Activated CD4-positive, alpha-beta T cell treated with anti-CD3 and anti-CD28 coated beads, Interleukin-2, amount 50 U/mL, for 48 hours (primary cell): ENCODE measurements at regions not wholly inside any gene's neighbourhood (a gene's known extent, or its start where the extent isn't known, plus 50 kb on each side); places are given as distances from the start of the nearest gene placed in this dataset.
"Not testable (repeated sequence)": the region's sequence is repeated elsewhere in the genome, so short reads cannot be mapped to it uniquely, and the experiment has no call there.

ENCODE experiments used
- DNase-seq, 2 experiments: peaks; one replicate each; pipeline ENCODE4 v3.0.0-alpha.2; 2020

GRCh38 chr9:28365020-28365640 is 791.8 kb upstream of the C9orf72 start:
- DNase-seq: no peak

DNA sequence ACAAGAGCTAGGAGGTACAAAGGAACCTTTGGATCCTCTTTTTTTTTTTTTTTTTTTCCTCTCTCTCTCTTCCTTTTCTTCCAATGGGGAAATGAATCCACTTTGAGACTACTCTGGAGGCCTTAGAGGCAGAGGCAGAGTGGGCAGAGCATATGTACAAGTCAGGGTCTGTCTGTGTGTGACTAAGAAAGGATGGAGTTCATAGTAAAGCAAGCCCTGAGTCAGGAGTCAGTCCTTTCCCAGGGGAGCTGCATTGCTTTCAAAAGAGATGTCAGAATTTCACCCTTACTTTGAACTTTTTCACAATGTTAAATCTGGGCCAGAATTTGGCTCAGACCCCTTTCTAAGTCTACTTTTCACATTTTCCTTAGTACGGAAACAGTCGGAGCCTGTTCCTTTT is 792.4 kb upstream of the C9orf72 start:
- DNase-seq: no peak

GRCh38 chr9:28378231-28378630 is 805.0 kb upstream of the C9orf72 start:
- DNase-seq: no peak

DNA sequence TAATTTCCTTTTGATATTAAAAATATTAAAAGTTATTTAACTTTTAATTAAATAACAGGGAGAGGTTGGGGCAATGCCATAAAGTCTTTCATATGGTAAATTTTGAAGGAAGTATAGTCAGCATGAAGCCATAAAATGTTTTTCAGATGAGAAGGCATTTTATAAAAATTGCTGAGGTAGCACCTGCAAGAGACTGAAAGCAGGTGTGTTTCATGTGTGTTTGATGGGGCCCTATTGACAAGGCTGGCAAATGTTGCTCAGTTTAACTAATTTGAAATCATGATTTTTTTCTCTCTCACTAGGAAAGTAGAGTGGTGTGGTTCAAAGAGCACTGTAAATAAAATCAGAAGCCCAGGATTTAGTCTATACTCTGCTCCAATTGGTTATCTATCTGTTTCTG is 805.8 kb upstream of the C9orf72 start:
- no peak for DNase-seq

DNA sequence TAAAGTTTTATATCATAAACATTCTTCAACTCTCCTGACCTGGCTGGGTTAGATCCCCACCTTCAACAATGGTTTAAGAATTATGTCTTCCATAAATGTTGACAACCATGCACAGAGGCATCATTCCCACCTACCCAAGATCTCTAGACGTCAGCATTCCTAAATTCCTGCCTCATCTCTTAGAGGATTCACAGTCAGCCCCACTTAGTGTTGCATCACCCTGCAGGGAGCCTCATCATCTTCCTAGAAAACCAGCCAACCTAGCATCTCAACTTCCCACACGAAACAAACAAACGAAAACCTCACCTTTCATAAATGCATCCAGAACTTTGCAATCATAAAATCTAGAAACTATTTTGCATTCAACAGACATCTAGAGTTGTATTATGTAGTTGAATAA is 816.1 kb upstream of the C9orf72 start:
- DNase-seq: no peak

- DNase-seq: no peak
Measured at GRCh38 chr9:28394774-28395173, 821.5 kb upstream of the C9orf72 start.

GRCh38 chr9:28396058-28396457 is 822.8 kb upstream of the C9orf72 start:
- no peak for DNase-seq

DNA sequence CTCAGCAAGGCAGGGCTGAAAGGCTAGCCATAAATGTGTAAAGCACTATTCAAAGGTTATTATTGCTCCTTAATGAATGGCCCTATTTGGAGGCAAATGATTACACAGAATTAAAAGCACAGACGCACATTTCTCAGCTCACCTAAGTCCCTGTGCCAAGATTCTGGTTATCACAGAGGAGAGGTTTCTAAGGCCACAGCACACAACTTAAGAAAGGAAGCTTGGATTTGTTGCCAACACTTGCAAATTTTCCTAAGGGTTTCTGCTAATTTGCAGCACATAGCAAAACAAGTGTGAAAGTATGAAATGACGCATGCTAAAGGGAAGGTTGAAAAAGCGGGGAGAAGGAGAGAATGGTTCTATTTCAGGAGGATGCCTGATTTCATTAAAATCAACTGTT is 834.1 kb upstream of the C9orf72 start:
- DNase-seq: no peak

- DNase-seq: no peak
Measured at GRCh38 chr9:28409919-28410318, 836.6 kb upstream of the C9orf72 start.

- DNase-seq: no peak
Measured at GRCh38 chr9:28410411-28410810, 837.1 kb upstream of the C9orf72 start.

- DNase-seq: no peak
Measured at GRCh38 chr9:28413471-28413870, 840.2 kb upstream of the C9orf72 start.

- DNase-seq: no peak
Measured at GRCh38 chr9:28423255-28423654, 850.0 kb upstream of the C9orf72 start.

DNA sequence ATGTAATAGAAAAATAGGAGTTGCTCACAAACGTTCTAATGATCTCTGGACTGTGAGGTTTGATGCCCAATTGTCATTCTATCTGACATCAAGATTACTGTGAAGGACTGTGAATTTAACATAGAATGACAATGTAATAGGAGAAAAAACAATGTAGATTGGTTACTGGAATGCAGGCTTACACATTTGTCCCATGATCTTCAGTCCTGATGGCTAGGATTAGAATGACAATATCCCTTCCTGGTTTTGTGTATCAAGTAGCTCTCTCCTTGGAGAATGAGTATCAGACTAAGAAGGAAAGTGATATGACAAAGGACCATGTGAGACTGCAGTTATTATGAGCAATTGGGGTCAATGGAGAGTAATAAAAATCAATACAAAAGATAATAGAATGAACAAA is 862.2 kb upstream of the C9orf72 start:
- DNase-seq: no peak

DNA sequence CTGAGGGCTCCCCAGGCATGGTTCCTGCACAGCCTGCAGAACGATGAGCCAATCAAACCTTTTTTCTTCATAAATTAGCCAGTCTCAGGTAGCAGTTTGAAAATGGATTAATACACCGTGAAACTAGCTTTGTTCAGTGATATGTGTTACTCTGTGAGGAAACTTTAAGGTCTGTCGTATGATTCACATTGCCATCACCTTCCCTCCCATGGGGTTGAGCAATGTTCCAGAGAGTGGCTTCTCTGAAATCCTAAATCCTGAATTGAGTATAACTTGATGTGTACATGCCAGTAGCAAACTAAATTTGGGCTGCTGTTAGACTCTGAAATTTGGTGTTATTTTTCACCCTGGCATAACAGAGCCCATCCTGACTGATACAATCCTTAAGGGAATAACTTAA is 866.4 kb upstream of the C9orf72 start:
- DNase-seq: no peak

- DNase-seq: no peak
Measured at GRCh38 chr9:28443461-28443860, 870.2 kb upstream of the C9orf72 start.

- no peak for DNase-seq
Measured at GRCh38 chr9:28444637-28445036, 871.4 kb upstream of the C9orf72 start.

- no peak for DNase-seq
Measured at GRCh38 chr9:28445211-28445610, 871.9 kb upstream of the C9orf72 start.

DNA sequence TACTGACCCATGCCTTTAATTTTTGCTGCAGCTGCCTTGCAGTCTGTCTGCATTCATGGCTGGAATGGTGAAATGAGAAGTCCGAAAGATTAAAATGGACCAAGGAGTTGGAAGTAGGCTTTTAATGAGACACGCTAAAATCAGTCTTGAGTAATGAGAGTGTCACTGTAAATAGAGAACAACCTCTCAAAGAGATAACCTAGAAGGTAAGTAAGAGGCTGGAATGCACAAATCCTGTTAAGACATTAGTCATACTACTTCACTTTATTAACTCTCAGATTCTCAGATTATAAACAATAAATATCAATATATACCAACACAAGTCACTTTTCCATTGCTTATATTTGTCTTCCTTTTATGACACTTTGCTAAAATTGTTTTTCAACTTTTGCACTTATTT is 880.6 kb upstream of the C9orf72 start:
- no peak for DNase-seq

- DNase-seq: no peak
Measured at GRCh38 chr9:28456861-28457260, 883.6 kb upstream of the C9orf72 start.

DNA sequence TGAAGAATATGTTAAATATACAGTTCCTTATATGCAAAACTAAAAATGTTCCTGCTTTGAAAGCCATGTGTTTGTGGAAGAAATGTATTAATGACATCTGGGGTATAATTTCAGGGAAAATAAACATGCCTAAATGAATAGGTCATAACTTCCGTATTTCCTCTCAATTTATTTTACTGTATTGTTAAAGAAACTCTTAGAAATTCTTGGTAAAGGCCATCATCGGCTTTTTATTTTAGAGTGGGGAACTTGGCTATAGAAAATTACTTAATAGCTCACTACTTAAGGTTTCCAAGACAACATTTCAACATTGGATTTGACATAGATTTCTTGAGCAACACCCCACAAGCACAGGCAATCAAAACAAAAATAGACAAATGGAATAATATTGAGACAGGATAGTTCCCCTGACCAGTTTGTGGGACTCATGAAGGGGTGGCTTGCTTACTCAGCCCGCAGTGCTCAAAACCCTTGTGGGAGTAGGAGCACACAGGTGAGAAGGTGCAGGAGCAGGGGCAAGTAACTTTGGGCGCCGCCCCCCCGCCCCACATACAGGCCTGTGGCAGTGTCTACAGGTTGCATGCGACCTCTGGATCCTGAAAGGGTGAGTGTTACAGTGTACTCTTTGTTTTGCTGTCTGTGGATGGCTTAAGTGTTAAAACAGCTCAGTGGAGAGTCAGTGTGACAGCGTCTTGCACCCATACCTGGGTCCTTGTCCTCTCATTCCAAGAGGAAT is 891.4 kb upstream of the C9orf72 start:
- no peak for DNase-seq

DNA sequence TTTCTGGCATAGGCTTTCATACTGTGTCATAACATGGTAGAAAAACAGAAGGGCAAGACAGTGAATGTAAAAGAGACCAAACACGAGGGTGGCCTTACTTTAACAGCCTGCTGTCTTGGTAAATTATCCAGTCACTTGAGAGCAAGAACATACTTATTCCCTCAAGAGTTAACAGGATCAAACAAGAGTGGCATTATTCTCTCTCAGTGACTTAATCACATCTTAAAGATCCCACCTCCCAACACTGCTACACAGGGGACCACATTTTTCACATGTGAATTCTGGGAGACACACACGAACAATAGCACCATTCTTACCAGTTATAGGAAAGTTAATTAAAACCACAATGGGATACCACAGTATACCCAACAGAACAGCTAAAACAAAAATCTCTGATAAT is 898.0 kb upstream of the C9orf72 start:
- no peak for DNase-seq

DNA sequence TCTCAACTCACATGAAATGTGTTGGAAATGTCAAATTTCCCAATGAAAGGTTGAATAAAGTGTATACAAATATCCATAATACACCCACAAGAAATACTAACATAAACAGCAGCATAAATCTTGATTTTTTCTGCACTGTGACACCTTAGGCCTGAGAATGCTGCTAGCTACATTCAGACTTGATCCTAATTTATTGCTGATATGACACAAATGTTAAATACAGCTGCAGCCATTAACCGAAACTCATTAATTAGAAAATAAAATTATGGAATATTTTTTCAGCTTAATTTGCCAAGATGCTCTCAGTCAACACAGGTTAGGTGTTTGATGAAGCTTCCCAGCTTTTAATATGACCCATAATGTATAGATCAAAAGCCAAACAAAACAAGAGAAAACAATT is 914.3 kb upstream of the C9orf72 start:
- DNase-seq: no peak

GRCh38 chr9:28491121-28491520 is 917.8 kb upstream of the C9orf72 start:
- no peak for DNase-seq

DNA sequence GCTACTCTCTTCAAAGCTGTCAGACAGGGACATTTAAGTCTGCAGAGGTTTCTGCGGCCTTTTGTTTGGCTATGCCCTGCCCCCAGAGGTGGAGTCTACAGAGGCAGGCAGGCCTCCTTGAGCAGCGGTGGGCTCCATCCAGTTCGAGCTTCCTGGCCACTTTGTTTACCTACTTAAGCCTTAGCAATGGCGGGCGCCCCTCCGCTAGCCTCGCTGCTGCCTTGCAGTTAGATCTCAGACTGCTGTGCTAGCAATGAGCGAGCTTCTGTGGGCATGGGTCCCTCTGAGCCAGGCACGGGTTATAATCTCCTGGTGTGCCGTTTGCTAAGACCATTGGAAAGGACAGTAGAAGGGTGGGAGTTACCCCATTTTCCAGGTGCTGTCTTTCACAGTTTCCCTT is 924.9 kb upstream of the C9orf72 start:
- not testable (repeated sequence) for DNase-seq

GRCh38 chr9:28502189-28502588 is 928.9 kb upstream of the C9orf72 start:
- DNase-seq: no peak
